GM10266 (cell line): ENCODE measurements at regions not wholly inside any gene's neighbourhood (a gene's known extent, or its start where the extent isn't known, plus 50 kb on each side); places are given as distances from the start of the nearest gene placed in this dataset.

Experiments
- DNase-seq: peaks from one replicate; pipeline ENCODE4 v3.0.0; 2012; ENCODE audit errors: extremely low spot score
- TF ChIP-seq, protein P1 (sequence below): IDR thresholded peaks from 2 replicates; pipeline ENCODE4 v1.5.1; 2012; ENCODE audit warnings: mild to moderate bottlenecking, low read depth; ENCODE audit not compliant: control insufficient read depth, insufficient read depth; ENCODE audit errors: missing control alignments

DNA sequence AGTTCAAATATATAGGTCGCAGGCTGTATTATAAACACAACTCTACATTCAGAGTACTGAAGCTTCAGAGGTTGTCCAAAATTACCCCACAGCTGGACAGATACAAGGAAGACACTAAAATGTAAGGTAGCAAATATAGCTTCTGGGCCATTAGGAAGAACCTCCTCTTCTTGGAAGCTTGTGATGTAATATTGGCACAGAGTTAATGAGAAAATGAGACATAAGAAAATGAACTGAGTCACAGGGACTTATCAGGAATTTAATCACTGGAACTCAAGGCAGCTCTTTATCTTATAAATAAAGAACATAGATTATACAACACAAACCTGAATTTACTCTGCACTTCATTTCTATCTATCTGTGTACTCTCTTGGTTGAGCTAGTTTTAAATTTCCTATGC is 344.7 kb downstream of the PCDH10 start:
- TF ChIP-seq, protein P1, sequence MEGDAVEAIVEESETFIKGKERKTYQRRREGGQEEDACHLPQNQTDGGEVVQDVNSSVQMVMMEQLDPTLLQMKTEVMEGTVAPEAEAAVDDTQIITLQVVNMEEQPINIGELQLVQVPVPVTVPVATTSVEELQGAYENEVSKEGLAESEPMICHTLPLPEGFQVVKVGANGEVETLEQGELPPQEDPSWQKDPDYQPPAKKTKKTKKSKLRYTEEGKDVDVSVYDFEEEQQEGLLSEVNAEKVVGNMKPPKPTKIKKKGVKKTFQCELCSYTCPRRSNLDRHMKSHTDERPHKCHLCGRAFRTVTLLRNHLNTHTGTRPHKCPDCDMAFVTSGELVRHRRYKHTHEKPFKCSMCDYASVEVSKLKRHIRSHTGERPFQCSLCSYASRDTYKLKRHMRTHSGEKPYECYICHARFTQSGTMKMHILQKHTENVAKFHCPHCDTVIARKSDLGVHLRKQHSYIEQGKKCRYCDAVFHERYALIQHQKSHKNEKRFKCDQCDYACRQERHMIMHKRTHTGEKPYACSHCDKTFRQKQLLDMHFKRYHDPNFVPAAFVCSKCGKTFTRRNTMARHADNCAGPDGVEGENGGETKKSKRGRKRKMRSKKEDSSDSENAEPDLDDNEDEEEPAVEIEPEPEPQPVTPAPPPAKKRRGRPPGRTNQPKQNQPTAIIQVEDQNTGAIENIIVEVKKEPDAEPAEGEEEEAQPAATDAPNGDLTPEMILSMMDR: no peak
- no peak for DNase-seq

DNA sequence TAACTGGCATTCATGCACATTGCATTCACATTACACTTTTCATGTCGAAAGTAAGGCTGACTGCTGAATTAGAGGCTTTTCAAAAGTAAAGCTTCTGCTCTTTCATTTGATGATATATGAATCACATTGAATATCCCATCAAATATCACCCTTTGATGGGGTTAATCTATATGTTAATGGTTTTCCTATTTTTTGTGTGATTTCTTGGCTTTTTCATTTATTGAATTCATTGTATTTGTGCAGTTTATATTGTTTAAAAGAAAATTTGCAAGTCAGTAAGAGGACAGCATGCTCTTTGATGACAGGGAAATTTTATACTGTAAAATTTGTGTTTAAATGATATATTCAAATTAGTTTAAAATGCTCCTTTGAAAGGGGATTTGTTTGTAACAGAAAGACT is 344.1 kb downstream of the PCDH10 start:
- TF ChIP-seq, protein P1: no peak
- no peak for DNase-seq

- TF ChIP-seq, protein P1: no peak
- no peak for DNase-seq
Observed at GRCh38 chr4:133484287-133484686, 335.2 kb downstream of the PCDH10 start.

GRCh38 chr4:133483600-133484246 is 334.6 kb downstream of the PCDH10 start:
- TF ChIP-seq, protein P1: no peak
- no peak for DNase-seq

DNA sequence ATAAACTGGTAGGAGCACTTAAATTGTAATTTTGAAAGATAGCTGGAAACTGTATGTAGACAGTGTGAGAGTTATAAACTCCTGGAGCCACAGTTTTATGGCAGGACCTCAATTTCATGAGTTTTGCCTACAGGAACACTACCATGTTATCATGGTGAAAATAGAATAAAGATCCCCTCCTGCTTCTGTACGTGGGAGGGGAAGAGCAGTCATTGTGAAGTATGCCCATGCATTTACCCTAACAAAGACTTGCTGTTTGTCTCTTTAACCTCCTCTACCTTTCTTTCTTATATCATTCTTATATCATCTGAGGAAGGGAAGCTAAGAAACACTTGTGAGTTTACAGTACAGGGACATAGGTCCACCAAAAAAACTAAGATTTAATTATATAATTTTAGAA is 327.0 kb downstream of the PCDH10 start:
- no peak for DNase-seq
- TF ChIP-seq, protein P1: no peak

DNA sequence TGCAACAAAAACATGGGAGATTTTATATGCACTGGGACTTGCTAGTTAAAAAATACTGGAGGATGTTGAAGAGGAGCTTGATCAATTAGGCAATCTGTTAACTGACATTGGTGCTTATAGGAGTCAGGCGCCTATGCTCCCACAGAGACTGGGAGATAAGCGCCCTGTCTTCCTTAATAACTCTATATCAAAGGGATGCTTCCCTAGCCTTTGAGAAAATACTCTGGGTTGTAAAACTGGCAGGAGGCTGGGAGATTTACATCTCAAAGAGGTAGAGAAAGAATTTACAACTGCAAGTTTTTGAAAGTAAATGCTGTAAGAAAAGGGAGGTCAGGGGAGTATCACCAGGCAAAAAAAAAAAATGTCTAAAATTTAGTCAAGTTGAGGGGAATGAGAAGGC is 325.4 kb downstream of the PCDH10 start:
- no peak for DNase-seq
- TF ChIP-seq, protein P1: no peak

- TF ChIP-seq, protein P1: no peak
Observed at GRCh38 chr4:133472244-133472643, 323.1 kb downstream of the PCDH10 start.

More at GRCh38 chr4:133472244-133472643, 323.1 kb downstream of the PCDH10 start:
- no peak for DNase-seq
